ENCODE measurements at regions not wholly inside any gene's neighbourhood (a gene's known extent, or its start where the extent isn't known, plus 50 kb on each side); places are given as distances from the start of the nearest gene placed in this dataset.
"Not testable (repeated sequence)": the region's sequence is repeated elsewhere in the genome, so short reads cannot be mapped to it uniquely, and the experiment has no call there.

DNA sequence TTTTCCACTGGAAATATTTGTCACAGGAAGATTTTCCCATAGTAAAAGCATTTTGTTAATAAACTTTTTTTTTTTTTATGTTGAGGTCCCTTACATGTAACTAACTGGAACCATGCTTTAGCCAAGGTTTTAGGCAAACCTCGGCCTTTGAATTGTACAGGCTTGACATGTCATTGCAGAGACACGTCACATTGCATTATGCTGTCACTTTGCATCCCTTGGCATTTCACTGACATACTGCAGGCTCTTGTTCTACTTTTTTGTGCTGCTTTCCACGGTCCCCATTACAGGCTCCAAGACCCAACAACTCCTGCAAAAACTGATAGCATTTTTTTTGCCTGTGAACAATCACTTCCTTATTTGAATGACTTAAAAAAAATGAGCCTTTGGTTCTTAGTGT lies 724.3 kb downstream of the TTLL7 start:
- H3K36me3 ChIP-seq; DNase-seq; H3K27me3 ChIP-seq; intact Hi-C loops (cut with DNase I); H3K4me1 ChIP-seq; H3K4me3 ChIP-seq; H3K27ac ChIP-seq; H3K9me3 ChIP-seq: not testable (repeated sequence)
- WGBS, 2 donors: 54 to 75% methylated on average over 3 of the region's 3 CpGs

DNA sequence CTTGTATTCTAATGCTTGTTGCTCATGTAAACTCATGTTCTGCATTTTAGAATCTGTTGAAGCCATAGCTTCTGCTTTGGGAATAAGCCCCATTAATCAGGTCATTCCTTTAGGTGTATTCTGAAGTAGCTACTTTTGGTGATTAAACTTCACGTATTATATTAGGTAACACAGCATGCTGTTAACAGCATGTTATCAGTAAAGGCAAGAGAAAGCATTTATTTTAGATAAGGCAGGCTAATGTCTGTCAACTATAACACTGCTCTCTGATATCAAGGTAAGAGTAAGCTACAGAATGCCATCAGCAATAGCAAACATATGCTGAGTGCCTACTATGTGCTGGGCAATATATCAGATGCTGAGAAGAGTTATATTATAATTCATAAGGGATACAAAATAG lies 726.4 kb downstream of the TTLL7 start:
- H3K4me1 ChIP-seq; H3K27me3 ChIP-seq; H3K4me3 ChIP-seq; intact Hi-C loops (cut with DNase I); DNase-seq; H3K36me3 ChIP-seq; H3K9me3 ChIP-seq; H3K27ac ChIP-seq: not testable (repeated sequence)
- WGBS, 2 donors: 71 to 82% methylated on average over 1 of the region's 1 CpG

GRCh38 chr1:83271834-83272233 lies 727.1 kb downstream of the TTLL7 start:
- H3K27ac ChIP-seq; H3K36me3 ChIP-seq; H3K4me3 ChIP-seq; H3K4me1 ChIP-seq; intact Hi-C loops (cut with DNase I); H3K9me3 ChIP-seq; DNase-seq; H3K27me3 ChIP-seq: not testable (repeated sequence)
- 9 to 44% methylated on average over 3 of the region's 3 CpGs for WGBS, 2 donors

GRCh38 chr1:83270801-83271200 lies 728.1 kb downstream of the TTLL7 start:
- H3K4me3 ChIP-seq; intact Hi-C loops (cut with DNase I); H3K4me1 ChIP-seq; DNase-seq; H3K36me3 ChIP-seq; H3K27me3 ChIP-seq; H3K9me3 ChIP-seq; H3K27ac ChIP-seq: not testable (repeated sequence)
- 80% methylated on average over 1 of the region's 1 CpG; no CpG with 5 or more reads in 1 of the 2 donors for WGBS, 2 donors

DNA sequence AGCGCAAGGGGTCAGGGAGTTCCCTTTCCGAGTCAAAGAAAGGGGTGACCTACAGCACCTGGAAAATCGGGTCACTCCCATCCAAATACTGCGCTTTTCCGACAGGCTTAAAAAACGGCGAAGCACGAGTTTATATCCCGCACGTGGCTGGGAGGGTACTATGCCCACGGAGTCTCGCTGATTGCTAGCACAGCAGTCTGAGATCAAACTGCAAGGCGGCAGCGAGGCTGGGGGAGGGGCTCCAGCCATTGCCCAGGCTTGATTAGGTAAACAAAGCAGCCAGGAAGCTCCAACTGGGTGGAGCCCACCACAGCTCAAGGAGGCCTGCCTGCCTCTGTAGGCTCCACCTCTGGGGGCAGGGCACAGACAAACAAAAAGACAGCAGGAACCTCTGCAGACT lies 735.1 kb downstream of the TTLL7 start:
- H3K27me3 ChIP-seq; H3K27ac ChIP-seq; H3K4me3 ChIP-seq; DNase-seq; H3K4me1 ChIP-seq; H3K36me3 ChIP-seq; intact Hi-C loops (cut with DNase I); H3K9me3 ChIP-seq: not testable (repeated sequence)
- WGBS, 2 donors: 87 to 95% methylated on average over 6 to 10 of the region's 14 CpGs

GRCh38 chr1:83251687-83252086 lies 747.2 kb downstream of the TTLL7 start:
- 92 to 93% methylated on average over 4 of the region's 4 CpGs for WGBS, 2 donors
- not testable (repeated sequence) for DNase-seq, H3K36me3 ChIP-seq

DNA sequence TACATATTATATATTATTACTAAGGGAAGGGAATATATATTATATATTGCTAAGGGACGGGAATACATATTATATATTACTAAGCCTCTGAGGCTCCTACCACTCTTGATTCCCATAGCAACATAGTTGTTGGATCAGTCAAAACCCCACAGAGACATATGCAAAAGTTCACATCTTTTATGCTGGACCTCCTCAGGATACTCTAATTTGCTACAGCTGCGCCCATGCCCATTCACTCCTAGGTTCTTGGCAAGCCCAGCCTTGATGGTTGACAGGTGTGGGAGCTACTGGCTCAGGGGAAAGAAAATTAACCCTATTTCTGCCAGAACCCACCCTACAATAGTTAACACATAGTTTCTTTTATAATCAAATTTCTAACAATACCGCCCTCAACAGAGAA lies 752.2 kb downstream of the TTLL7 start:
- H3K4me1 ChIP-seq; H3K27ac ChIP-seq; DNase-seq; intact Hi-C loops (cut with DNase I); H3K36me3 ChIP-seq; H3K4me3 ChIP-seq; H3K27me3 ChIP-seq; H3K9me3 ChIP-seq: not testable (repeated sequence)
- 80 to 89% methylated on average over 2 to 3 of the region's 3 CpGs for WGBS, 2 donors

More at GRCh38 chr1:83251687-83252086, 747.2 kb downstream of the TTLL7 start:
- H3K27me3 ChIP-seq; H3K4me1 ChIP-seq; intact Hi-C loops (cut with DNase I); H3K27ac ChIP-seq; H3K9me3 ChIP-seq; H3K4me3 ChIP-seq: not testable (repeated sequence)

- DNase-seq; intact Hi-C loops (cut with DNase I); H3K36me3 ChIP-seq; H3K9me3 ChIP-seq; H3K27ac ChIP-seq; H3K4me1 ChIP-seq; H3K27me3 ChIP-seq; H3K4me3 ChIP-seq: not testable (repeated sequence)
Observed at GRCh38 chr1:83244832-83245231, 754.1 kb downstream of the TTLL7 start.

DNA sequence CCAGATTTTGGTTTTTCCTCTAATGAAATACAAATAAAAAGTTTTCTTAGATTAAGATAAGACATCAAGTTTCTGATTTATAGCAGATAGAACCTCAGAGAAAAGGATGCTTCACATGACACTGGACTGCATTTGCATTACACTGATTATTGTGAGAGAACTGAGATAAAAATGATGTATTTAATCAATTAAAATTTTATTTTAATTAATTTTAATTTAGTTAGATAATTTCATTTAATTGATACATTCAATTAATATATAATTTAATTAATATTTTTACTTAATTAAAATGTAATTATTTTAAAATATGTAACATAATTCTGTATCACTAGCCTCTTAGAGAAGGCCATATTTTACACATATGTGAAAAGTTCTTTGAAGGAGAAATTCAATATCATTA lies 759.4 kb downstream of the TTLL7 start:
- DNase-seq; H3K9me3 ChIP-seq; H3K27me3 ChIP-seq; intact Hi-C loops (cut with DNase I); H3K36me3 ChIP-seq; H3K4me1 ChIP-seq; H3K27ac ChIP-seq; H3K4me3 ChIP-seq: not testable (repeated sequence)

GRCh38 chr1:83238654-83239053 lies 760.3 kb downstream of the TTLL7 start:
- H3K4me1 ChIP-seq; H3K9me3 ChIP-seq; DNase-seq; H3K36me3 ChIP-seq; intact Hi-C loops (cut with DNase I); H3K27ac ChIP-seq; H3K27me3 ChIP-seq; H3K4me3 ChIP-seq: not testable (repeated sequence)

DNA sequence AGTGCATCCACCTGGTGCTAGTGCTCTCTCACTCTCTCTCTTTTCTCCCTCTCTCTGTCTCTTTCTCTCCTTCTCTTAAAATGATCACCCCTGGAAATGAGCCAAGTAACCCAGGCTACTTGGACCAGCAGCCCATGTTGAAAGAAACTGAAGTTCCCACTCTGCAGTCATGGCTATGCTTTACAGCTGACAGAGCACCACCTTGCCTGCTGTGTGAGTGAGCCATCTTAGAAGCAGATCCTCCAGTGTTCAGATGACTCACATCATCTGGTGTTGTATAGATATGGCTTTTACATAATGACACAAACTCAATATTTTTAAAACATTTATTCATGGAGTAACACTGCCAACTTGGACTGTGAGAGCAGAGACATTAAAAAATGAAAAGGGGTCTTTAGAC lies 779.1 kb downstream of the TTLL7 start:
- DNase-seq; H3K9me3 ChIP-seq; H3K4me3 ChIP-seq; H3K4me1 ChIP-seq; H3K27me3 ChIP-seq; intact Hi-C loops (cut with DNase I); H3K36me3 ChIP-seq; H3K27ac ChIP-seq: not testable (repeated sequence)

DNA sequence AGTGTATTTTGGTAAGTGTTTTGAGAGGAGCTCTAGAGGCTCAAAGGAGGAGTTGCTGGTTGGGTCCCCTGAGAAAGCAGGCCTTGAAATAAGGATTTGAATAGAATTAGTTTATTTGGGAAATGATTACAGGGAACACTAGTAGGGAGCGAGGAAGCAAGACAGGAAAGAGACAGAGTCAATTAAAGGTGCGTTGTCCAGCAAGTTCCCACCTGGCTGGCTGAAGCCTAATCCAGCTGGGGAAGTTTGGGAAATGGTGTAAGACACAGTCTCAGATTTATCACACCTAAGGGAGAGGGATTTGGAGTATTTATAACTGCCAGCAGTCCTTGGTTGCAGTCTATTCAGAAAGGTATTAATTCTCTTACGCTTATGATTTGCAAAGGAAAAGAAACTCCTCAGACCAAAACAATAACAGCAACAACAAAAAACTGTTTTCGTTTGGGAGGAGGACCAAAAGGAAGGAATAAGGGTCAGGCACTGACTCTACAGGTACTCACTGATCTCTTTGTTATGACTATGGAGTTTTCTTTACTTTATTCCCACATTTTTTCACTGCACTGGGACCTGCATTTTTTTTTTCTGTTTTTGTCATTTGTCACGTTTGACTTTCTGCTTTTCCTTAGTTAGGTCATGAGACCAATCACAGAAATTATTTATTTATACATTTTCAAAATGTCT lies 780.8 kb downstream of the TTLL7 start:
- H3K4me1 ChIP-seq; intact Hi-C loops (cut with DNase I); H3K36me3 ChIP-seq; H3K27ac ChIP-seq; DNase-seq; H3K9me3 ChIP-seq; H3K27me3 ChIP-seq; H3K4me3 ChIP-seq: not testable (repeated sequence)
- 54 to 58% methylated on average over 5 of the region's 5 CpGs for WGBS, 2 donors

DNA sequence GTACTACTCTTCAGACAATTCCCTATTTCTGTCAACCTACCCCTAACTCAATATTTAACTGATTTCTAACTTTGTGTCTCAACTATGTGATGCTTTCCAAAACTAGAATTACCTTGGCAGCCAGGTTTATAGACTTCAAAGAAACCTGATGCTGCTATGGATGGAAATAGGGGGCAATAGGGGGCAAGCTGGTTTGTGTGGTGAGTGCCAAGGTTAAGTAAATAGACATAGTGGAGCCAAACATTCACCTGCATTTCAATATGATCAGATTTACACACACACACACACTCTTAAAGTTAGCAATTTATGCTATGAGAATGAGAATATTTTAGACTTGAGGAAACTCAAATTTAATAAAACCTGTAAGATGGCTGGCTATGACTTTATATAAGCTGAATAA lies 784.6 kb downstream of the TTLL7 start:
- H3K27me3 ChIP-seq; H3K27ac ChIP-seq; intact Hi-C loops (cut with DNase I); H3K36me3 ChIP-seq; H3K9me3 ChIP-seq; H3K4me3 ChIP-seq; H3K4me1 ChIP-seq; DNase-seq: not testable (repeated sequence)

DNA sequence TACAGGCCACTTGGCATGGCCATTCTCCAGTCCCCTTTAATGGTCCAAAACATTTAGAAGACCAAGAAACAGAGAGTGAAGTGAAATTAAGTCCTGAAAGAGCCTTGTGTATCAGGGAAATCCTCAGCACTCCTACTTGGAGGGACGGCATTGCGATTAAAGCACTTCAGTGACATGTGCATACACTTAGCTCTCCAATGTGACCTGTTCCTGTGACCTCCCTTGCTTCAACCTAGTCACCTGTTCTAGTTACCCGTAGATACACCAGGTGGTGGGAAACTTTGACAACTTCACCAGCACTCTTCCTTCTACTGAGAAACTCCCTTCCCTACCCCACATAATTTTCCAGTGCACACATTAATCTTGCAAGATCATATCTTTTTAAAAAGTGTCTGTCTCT lies 785.3 kb downstream of the TTLL7 start:
- H3K9me3 ChIP-seq; H3K4me1 ChIP-seq; intact Hi-C loops (cut with DNase I); H3K27me3 ChIP-seq; DNase-seq; H3K27ac ChIP-seq; H3K4me3 ChIP-seq; H3K36me3 ChIP-seq: not testable (repeated sequence)
- WGBS, 2 donors: 89 to 91% methylated on average over 3 of the region's 3 CpGs
